Hematopoietic multipotent progenitor cell treated with erythropoietin and hydrocortisone succinate and interleukin-3 and kit ligand, for 15 days (in vitro differentiated cells): ENCODE measurements at regions not wholly inside any gene's neighbourhood (a gene's known extent, or its start where the extent isn't known, plus 50 kb on each side); places are given as distances from the start of the nearest gene placed in this dataset.

Source experiments
- DNase-seq: peaks from one replicate; pipeline ENCODE4 v3.0.0-alpha.2; 2015; ENCODE audit warnings: low spot score

DNA sequence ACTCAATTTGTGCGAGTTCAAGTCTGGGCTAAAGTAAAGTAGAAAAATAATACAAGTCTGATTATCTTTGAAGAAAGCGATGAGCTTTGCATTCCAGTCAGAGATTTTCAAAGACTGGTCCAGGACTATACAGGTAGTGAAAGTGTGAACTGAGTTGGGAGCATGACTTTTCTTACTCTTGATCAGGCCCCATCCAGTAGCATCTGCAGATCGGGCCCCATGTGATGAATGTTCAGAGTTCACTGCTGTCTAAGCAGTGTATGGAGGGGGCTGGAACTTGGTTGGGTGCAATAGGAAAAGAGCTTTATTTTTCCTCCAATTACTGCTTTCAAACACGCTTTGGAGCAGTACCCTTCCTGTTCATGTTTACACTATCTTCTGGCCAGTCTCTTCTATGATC, 747.4 kb upstream of the ID2 start:
- no peak for DNase-seq

DNA sequence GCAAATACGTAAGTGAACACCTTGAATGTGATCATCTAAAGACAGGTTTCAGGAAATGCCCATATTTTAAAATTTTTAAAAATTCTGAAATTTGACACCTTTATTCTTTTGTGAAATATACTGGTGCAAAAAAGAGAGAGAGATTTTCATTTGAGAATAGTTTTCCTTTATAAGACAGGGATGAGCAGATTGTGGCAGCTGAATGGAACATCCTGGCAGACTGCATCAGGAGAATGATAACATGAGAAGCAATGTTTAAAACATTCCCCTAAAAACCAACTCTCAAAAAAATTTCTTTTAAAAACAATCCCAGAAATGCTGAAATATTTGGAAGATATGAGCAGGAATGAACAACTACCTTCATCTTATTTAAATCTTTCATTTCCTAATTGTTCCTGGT, 744.8 kb upstream of the ID2 start:
- DNase-seq: no peak

DNA sequence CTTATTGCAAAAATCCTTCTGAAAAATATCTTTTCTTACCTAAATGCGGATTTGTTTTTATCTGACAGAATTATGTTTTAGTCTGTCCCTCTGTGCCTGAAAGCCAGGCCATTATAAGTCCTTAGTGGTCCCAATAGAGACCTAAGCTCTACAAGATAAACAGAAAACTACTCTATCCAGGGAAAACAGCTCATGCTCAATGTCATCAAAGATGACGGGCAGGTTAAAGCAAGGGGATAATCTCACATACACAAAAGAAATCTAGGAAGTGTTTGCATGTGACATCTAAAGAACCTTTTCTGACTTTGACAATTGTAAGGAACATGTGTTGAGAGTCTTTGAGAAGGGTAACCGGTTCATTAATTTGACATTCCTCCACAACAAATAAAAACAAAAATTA, 741.1 kb upstream of the ID2 start:
- no peak for DNase-seq

DNA sequence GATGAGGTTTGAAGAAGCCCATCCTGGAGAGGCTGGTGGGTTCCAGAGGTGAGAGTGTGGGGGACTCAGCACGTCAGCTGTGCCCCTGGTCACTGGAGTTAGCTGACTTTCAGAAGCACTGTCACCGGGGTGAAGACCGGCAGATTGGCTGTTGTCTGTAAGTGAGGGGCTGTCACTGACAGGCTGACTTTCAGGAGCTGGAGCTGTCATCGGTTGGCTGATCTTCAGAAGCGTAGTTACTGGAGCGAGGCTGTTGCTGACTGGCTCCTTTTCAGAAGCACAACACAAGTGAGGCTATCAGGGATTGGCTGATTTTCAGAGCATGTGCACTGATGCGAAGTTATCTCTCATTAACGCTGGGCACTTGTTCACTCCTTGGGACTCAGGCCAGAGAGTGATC, 738.4 kb upstream of the ID2 start:
- no peak for DNase-seq

DNA sequence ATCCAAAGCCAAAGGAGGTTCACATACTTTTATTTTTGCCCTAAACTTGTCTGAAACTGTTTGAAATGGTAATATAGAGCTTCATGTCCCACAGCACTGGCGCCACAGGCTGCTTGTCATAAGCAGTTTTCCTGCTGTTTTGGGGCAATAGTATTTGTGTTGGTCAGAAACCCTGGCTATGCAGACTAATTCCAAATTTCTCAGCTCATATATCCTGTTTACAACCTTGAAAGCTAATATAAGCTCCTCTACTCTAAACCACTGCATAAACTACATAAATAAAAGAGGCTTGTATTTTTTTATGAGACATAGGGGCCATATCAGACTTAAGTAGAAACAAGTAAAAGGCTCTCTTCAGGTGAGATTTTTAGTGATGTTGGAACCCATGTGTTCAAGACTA, 736.8 kb upstream of the ID2 start:
- DNase-seq: no peak

DNA sequence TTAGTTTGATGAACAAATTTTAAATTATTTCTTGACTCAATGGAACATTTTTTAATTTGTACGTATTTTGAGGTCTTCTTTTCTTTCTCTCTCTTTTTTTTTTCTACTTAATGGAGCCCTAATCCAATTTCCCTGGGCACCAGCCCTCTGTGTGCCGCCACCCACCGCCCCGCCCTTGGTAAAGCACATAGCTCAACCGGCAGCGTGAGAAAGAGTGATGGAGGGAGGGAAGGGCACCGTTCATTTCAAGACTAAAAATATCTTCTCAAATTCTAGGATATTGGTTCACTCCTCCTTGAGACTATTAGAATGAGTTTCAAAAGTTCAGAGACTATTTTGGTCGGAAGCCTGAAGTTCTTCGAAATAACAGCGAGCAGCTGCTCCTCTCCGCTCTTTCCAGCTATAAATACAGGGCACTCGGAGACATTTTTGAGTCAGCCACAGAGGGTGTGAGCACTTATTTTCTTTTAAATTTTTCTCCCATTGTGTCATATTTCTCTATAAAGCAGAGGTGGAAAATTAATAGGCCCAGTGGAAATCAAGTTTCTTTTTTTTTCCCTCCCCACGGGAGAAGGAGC, 731.7 kb upstream of the ID2 start:
- DNase-seq: no peak

DNA sequence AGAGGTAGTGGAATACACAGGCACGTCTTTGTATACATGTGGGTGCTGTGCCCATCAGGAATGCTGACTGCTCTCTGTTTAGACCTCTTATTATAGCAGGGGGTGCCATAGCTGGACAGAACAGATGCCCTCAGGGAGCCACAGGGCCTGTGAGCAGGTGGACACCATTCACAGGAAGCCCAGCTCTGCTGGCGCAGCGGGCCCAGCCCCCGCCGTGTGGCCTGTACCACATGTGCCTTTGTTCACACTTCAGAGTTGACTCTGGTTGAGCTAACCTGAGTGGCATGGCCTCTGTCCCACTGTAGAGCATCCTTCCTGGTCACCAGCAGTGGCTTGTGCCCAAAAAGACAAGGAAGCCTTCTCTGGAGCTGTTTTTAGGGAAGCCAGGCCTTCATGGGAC, 730.9 kb upstream of the ID2 start:
- DNase-seq: no peak

DNA sequence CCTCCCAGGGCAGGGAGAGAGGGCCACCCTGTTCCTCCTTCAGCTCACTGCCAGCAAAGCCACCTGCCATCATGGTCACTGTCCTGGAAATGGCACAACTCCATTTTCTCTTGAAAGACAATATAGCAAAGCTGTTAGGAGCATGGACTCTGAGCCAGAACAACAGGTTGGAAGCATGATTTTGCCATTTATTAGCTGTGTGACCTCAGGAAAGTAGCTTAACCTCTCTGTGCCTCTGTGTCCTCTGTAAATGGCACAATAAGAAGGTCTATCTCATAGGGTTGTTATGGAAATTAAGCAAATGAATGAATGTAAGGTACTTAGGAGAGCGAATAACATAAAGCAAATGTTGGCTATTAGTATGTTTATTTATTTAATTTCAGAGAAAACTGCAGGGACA, 730.4 kb upstream of the ID2 start:
- no peak for DNase-seq

DNA sequence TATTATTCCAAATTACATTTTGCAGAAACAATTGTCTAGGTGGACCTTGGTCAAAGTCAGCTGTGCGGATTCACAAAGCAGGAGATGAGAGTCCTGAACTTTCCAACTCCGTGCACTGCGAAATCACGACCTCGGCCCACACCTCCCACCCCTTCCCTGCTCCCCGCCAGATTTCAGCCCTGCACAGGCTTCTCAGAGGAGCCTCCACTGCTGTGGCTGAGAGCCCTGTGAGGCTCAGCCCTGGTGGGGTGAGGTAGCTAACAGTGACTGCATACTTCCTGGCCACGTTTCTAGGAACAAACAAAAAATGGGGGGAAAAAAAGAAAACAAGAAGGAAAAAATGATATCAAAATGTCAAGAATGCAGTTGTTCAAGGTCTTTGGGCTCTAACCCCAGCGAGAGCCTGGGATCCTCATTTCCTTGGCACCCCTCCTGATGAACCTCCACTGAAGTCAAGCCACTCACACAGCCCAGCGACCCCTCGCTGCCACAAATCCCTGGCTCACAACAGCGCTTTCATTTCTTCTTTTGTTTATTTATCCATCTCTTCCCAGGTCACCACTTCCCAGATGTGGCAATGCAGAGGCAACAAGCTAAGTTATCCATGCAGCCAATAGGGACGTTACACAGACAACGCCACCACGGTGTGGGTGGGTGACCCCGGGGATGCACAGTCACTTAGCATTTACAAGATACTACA, 729.7 kb upstream of the ID2 start:
- no peak for DNase-seq

DNA sequence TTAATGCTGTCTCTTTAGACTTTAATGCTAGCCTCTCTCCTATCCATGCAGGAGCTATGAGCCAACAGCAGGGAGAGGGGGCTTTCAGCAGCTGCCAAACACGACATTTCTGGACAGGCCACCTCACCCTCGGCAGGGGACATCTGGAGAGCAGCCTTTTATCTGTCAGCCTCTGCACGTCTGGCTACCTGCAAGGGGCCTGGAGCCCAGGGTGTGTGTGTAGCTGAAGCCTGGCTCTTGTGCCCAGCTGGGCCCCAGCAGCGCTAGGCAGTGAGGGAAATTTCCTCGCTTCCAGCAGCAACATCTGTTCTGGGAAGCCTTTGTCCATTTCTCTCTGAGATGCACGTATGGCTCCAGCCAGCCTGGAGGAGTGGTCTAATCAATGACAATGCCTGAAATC, 728.7 kb upstream of the ID2 start:
- no peak for DNase-seq

DNA sequence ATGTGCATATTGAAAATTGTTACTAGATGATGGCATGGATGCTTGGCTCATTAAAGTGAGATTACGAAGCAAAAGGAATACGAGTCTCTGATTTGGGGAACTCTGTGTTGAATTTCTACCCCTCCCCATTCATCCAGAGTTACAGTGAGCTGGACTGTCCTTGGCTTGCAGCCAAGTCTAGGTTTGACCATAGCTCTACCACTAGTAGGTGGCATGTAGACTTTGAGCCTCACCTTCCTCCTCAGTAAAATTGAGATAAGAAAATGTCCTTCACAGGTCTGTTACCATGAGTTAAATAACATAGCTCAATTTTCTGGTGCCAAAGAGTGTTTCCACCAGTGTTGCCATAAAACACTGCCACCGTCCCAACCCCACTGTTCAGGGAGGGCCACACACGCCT, 727.6 kb upstream of the ID2 start:
- no peak for DNase-seq

DNA sequence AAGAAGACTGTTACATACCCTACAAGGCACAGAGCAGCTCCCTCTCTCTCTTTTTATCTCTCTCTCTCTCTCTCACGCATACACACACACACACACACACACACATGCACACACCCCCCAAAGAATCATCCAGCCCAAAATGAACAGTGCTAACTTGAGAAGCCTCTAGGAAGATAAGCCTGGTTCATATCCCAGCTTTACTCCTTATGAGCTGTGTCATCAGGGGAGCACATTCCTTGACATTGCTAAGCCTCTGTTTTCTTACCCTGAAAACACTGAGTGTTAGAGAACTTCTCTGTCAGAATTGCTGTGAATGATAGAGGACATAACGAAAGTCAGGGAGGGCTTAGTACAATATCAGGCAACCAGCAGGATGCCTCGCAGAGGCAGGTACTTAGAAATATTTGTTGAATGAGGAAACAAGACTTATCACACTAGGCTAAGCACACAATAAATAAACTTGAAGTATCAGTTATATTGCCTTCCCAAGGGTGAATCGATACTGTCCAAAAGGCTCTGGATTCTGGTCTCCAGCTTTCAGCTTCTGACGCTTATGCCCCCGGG, 725.6 kb upstream of the ID2 start:
- no peak for DNase-seq

DNA sequence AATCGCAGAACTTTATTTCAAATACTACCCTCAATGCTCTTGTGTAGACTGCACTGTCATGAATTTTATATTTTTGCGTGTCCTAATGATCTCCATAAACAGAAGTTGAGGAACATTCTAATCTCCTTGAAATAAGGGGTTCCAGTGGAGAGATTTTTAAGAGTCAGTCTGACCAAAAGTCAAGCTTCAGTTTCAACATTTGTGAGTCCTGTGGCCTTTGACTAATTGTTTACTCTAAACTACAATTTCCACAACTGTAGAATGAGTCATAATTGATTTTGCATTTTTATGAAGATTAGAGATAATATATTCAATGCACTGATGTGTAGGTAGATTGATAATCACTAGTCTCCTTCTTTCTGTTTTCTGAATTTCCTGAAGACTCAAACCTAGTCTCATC, 720.3 kb upstream of the ID2 start:
- no peak for DNase-seq

DNA sequence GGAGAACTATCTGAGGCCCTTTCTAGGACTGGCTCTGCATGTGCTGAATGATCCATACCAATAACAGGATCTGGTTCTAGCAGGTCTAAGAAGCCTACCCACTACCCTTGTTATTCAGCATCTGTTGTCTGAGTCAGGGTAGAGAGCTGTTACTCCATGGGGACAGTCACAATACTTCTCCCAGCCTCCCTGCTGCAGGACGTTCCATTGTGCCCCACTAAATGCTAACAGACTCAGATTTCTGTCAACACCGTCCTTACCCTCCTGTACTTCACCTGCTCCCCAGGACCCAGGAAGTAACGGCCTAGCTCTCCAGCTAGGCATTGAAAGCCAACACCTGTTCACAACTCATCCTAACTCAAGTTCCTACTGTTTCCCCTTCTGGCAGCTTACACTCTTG, 719.7 kb upstream of the ID2 start:
- no peak for DNase-seq

DNA sequence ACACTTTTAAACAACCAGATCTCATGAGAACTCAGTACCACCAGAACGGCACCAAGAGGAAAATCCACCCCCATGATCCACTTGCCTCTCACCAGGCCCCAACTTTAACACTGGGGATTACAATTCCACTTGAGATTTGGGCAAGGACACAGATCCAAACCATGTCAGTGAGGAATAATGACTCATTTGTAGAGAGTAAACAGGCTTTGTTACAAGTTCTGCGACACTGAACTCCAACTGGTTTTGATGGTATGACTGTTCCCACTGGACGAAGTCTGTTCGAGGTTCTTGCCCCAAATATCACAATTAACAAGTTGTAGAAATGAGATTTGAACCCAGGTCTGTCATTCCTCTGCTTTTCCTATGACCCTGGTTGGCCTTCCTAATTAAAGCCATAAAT, 718.1 kb upstream of the ID2 start:
- no peak for DNase-seq

DNA sequence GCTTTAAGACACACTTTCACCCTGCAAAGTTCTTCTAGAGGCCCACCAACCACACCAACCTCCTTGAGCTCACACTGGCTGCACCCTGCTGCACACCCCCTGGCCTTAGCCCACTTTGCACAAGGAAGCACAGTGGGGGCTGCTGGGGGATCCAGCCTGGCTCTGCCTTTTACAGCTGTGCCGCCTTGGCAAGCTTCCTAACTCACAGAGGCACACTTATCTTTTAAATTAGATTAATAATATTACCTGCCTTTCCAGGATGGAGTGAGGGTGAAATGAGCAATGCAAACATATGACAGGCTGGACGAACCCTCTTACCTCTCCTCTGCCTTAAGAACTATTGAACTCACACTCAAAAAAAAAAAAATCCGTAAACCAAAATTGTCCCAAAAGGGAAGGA, 715.8 kb upstream of the ID2 start:
- DNase-seq: no peak

DNA sequence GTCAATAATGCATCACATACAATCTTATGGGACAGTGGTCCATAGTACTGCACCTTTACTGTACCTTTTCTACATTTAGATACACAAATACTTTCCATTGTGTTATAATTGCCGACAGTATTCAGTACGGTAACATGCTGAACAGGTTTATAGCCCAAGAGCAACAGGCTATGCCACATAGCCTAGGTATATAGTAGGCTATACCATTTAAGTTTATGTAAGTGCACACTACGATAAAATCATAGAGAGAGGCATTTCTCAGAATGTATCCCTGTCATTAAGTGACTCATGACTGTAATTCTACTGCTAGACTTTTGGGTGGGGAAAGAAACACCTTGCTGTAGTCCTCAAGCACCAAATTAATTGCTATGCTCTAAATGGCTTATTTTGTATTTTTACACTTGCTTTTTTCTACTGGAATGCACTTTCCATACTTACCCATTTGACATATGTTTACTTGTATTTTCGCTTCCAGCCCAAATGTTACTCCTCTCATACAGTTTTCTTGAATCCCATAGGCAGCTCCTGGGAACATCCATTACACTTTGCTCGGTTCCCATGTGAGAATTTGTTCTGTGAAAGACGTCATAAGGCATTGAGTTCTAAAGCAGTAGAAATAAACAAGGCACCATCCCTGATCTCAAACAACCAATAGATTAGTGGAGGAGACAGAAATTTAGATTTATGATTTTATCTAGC, 714.0 kb upstream of the ID2 start:
- DNase-seq: no peak

DNA sequence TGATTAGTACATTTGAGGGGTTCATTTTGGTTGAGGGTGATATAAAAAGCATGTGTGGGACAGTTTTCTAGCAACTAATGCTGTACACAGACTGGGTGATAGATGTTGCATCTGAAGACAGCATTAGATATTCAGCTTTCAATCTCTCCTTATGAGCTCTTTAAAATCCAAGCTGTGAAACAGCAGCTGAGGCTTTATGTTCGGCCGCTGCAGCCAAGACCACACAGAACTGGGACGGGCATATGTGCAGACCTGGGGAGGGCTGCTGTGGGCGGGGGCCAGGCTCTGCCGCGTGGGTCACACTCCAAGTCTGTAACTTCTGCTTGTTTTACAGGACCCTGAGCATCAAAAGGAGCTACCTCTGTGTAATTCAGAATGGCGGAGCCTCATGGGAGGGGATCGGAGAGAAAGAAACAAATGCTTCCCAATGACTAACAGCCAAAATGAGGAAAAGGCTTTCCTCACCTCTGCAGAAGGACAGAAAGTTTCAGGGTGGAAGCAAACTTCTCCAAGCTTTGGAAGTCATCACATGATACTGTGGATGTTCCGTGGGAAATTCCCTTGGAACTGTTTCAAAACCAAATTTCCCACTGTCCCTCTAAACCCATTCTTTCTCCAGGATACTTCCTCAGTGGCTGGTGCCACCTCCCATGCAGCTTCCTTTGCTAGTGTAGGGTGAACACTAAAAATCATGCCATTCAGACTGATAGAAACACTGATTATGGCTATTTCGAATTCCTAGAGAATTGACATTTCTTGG, 711.9 kb upstream of the ID2 start:
- DNase-seq: no peak

DNA sequence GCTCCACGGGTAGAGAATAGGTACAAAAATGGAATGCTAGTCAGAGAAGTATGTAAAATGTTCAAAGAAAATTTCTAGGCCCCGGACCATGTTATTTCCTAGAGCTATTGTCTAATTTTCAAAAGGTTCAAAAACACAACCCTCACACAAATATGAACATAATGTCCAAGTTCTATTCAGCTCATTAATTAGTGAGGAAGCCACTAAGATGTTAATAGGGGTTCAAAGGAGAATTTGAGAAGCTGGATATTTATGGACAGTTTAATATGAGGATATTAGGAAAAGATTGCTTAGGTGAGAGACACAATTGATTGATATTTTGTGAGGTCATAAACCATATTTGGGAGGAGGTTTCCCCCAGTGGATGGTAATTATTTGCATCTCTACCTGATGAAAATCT, 710.6 kb upstream of the ID2 start:
- DNase-seq: no peak

DNA sequence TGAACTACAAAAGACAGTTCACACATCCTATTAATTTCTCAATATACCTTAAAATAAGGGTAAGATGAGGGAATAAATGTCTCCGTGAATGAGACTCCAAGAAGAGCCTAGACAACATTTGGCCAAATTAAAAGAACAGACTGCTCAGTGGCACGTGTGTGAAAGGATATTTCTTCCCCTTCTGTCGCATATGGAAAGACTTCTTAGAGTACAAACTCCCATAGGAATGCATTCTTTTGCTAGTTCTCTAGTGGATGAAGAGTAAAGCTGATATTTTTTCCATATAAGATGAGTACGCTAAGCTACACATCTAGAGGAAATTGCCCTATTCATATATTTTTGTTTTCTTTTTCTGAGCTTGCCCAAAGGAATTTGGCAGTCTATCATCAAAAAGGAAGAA, 710.0 kb upstream of the ID2 start:
- no peak for DNase-seq

DNA sequence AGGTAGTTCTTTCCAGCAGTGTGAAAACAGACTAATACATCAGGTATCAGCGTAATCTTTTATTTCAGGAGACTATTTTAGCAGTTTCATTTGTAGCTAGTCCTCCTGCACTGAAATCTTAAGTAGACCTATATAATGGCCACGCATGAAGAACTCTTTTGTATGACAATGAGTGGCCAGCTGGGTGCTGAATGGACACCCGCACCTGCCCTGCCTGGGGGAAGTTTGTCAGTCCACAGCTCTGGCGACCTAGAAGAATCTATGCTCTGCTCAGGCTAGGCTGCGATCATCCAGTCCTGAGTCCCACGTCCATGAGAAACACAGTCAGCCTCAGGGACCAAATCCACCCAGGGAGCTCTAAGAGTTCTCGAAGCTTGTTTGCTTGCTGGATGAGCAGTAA, 709.2 kb upstream of the ID2 start:
- no peak for DNase-seq

DNA sequence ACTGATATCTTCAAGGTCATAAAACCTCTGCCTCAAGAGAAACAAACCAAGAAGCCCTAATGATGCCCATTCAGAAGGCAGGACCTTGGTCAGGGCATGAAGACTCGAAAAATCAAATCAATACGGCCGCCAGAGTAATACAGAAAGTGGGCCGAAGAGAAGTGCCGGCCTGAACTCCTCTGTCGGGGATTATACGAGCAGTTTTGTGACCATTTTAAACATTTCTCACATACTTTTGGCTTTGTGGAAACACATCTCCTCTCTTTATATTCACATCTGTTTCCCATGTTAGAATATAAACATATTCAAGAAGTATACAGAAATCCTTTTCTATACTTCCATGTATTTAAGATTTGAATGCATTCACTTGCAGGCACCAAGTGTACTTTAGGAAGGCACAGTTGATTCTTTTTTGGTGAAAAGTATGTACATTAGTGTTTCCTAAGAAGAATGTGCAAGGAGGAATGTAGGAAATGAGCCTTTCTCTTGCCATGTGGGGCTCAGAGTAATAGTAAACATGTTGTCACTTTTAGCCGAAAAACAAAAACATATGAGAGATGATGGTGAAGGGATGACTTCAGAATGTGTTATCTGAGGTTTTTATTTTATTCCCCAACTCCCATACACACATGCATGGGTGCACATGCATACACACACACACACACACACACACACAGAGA, 707.9 kb upstream of the ID2 start:
- no peak for DNase-seq
